ENCODE measurements at regions not wholly inside any gene's neighbourhood (a gene's known extent, or its start where the extent isn't known, plus 50 kb on each side); places are given as distances from the start of the nearest gene placed in this dataset.
"Not testable (repeated sequence)": the region's sequence is repeated elsewhere in the genome, so short reads cannot be mapped to it uniquely, and the experiment has no call there.

- no peak for DNase-seq
Measured at GRCh38 chr4:96455045-96455720, 615.3 kb downstream of the PDHA2 start.

DNA sequence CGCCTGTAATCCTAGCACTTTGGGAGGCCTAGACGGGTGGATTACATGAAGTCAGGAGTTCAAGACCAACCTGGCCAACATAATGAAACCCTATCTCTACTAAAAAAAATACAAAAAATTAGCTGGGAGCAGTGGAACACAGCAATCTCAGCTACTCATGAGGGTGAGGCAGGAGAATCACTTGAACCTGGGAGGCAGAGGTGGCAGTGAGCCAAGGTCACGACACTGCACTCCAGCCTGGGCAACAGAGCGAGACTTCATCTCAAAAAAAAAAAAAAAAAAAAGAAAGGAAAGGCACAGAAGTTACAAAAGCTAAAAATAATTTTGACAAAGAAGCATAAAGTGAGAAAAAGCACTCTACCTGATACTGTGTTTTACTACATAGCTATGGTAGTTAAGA lies 618.1 kb downstream of the PDHA2 start:
- not testable (repeated sequence) for DNase-seq

DNA sequence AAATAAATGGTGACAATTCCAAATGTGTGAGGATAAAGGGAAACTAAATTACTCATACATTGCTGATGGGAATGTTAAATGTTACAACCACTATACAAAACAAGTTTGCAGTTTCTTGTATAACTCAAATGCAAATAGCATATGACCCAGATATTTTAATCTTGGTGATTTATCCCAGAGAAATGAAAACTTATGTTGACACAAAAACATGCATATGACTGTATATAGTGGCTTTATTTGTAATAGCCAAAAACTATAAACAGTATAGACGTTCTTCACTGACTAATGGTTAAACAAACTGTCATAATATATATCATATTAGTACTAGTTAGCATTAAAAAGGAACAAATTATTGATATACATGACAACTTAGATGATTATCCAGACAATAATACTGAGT lies 619.2 kb downstream of the PDHA2 start:
- DNase-seq: no peak

DNA sequence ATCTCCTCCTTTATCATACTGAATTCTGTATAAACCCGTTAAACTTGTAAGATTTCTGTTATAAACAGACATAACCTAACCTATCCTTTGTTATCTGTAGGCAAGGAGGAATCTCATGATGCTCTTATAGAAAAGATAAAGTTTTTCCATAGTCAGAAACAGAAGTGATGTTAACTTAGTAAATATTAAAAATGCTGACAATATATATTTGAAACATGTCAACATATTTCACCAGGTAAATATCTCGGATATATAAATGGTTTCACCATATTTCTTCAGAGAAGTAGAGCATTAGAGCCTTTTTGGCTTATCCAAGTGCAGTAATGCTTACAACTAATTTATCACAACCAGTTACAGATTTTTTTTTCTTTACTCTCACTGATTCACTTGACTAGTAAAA lies 625.9 kb downstream of the PDHA2 start:
- DNase-seq: no peak

DNA sequence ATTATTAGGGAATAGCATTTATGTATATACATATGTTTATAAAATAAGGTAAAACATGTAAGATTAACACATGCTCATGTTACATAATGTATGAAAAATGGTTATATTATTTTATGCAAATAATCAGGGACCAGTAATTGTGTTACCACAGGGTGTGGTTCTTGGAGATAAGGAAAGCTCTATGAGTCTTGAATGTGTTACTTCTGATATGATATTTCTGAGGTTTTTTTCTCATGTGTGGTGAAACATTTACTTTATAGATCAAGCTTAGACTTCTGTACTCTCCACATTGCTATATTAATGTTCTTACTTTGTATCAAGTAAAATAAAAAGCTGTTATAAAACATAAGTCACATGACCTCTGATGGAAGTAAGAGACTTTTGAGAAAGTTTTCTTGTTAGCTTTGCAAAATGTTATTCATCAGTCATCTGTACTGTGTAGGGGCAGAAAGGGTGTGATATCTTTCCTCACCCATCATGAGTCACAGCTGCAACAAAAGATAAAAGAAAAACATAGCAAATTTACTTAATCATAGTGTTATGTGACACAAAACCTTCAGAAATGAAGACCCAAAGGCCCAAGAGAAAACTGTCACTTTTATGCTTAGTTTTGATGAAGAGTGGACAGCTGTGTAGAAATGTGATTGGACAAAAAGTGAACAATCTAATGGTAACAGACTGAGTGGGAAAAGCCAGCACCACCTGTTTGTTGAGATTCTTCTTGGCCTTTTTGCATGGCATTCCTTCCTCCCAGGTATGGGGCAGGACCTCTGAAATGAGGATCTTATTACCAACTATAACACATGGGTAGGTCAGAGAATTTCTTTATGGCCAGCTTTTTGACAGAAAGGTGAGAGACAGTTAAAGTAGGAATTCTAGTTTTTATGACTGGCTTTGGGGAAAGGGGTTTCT lies 632.3 kb downstream of the PDHA2 start:
- DNase-seq: no peak

- DNase-seq: no peak
Measured at GRCh38 chr4:96473246-96473645, 633.4 kb downstream of the PDHA2 start.

DNA sequence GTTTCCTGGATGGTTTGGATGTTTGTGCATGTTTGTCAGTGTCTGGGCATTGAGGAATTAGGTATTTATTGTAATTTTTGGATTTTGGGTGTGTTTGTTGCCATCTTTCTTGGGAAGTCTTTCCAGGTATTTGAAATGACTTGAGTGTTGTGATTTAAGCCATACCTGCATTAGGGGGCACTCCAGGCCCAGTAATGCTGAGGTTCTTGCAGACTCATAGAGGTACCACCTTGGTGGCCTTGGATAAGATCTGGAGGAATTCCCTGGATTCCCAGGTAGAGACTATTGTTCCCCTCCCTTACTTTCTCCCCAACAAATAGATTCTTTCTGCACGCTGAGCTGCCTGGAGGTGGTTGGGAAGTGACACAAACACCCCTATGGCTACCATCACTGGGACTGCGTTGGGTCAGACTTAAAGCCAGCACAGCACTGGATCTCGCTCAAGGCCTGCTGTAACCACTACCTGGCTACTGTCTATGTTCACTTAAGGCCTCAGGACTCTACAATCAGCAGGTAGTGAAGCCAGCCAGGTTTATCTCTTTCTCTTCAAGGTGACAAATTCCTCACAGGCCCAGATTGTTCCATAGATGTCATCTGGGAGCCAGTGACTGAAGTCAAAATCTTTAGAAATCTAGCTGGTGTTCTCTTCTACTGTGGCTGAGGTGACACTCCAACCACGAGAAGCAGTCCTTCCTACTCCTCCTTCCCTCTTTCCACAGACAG lies 643.6 kb downstream of the PDHA2 start:
- DNase-seq: no peak

DNA sequence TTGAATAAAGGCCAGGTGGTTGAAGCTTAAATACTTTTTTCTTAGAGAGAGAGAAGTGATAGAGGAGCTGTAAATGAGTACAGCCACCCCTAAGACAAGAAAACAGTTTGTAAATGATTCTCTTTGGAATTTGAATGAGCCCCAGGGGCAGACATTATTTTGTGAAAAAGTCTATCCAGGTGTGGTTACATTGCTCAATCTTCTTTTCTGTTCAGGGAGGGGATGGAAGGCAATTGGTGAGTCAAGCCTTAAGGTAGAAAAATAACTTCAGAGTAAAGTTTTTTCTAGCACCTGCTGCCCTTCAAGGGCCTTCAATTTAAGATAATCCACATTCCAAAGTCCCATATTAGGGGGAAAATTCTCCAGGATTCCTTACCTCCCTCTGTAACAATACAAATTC lies 646.7 kb downstream of the PDHA2 start:
- no peak for DNase-seq

- DNase-seq: no peak
Measured at GRCh38 chr4:96497621-96498020, 657.7 kb downstream of the PDHA2 start.

DNA sequence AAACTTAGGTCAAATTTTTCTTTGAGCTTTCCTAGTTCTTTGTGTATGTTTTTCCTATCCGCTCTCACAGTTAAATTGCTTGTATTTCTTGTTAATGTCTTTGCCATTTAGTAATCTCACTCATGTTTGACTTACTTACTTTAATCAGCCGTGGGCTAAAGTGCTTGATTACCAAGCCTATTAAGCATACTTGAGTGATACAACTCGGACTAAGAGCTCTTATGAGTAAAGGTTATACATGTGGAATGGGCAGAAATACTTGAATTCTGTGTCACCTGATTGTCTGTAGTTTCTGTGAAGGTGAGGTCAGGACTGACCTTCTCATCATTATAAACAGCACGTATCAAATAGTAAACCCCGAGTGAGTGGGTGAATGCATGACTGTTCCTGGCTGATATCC lies 664.5 kb downstream of the PDHA2 start:
- no peak for DNase-seq

DNA sequence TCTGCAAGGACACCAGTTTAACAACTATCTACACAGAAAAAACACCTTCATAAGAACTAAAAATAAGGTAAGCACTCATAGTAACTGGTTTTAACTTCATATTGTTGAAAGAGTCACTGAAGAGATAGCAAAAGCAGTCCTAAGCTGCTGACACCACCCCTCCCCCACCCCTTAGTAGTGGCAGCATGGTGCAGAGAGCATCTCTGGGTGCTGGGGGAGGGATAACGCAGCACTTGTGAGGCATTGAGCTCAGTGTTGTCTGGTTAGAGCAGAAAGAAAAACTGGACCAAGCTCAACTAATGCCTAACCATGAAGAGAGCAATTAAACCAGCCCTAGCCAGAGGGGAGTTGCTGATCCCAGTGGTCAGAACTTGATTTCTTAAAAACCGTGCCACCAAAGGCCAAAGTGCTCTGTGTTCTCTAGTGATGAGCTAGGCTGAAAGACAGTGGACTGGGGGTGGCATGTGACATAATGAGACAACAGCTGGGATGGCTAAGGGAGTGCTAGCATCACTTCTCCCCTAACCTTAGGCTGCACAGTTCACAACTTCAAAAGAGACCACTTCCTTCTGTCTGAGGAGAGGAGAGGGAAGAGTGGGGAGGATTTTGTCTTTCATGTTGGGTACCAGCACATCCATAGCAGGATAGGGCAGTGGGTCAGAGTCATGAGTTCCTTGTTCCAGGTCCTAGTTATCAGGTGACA lies 669.3 kb downstream of the PDHA2 start:
- DNase-seq: no peak

GRCh38 chr4:96519291-96519690 lies 679.4 kb downstream of the PDHA2 start:
- no peak for DNase-seq

DNA sequence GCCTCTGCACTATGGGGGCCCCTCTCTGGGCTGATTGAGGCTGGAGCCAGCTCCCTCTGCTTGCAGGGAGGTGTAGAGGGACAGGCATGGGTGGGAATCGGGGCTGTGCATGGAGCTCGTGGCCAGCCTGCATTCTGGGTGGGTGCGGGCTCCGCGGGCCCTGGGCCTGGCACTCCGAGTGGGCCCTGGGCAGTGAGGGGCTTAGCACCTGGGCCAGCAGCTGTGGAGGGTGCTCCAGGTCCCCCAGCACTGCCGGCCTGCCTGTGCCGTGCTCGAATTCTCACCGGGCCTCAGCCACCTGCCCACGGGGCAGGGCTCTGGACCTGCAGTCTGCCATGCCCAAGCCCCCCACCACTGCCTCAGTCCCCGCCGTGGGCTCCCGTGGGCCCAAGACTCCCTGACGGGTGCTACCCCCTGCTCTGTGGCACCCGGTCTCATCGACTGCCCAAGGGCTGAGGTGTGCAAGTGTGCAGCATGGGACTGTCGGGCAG lies 681.2 kb downstream of the PDHA2 start:
- no peak for DNase-seq

GRCh38 chr4:96523611-96524010 lies 683.7 kb downstream of the PDHA2 start:
- DNase-seq: no peak

GRCh38 chr4:96524311-96524875 lies 684.5 kb downstream of the PDHA2 start:
- DNase-seq: no peak

DNA sequence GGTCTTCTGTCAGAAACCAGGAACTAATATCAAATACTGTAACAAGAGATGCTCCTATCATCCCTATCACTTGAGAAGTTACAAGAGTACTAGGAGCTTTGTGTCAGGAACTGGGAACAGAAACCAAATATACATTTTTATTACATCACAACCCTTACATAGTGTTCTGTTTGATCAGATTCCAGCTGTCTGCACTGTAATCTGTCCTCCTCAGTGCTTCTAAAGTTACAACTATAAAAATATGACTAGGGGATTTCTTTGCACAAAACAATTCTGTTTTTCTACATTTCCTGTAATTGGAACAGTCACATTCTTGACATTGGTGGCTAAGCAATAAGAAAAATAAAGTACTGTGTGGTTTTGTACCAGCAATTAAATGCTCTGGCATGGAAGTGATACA lies 686.0 kb downstream of the PDHA2 start:
- no peak for DNase-seq

- no peak for DNase-seq
Measured at GRCh38 chr4:96526625-96527024, 686.7 kb downstream of the PDHA2 start.

DNA sequence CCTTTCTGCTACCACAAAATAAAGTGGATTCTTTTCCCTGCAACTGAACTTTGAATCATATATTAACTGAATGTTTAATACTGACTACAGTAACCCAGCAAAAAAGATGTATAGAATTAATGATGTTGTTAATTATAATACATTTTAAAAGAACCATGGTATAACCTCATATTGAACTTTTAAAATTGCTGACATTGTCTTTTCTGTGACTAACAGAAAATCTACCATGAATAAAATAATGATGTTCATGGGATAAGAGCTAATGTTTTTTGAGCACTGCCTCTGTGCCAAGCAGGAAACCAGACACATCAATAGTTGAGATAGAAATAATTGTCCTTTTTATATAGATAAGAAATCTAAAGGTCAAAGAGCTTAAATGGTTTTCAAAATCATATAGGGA lies 691.9 kb downstream of the PDHA2 start:
- DNase-seq: no peak

DNA sequence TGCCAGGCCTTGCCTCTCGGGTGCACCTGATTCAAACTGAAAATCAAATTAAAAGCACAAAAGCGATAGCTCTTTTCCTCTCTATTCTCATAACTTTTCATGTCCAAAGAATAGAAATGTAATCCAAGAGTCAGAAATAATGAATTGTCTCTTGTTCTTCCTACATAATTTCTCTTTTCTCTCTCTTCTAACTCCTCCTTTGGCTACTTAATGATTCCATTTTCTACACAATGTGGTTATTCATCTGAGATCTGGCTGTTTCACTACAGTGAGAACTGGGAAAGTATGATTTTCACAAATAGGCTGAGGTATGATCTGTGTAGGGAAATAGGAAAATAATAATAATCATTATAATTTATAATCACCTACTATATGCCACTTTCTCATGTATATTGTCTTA lies 703.5 kb downstream of the PDHA2 start:
- DNase-seq: no peak

DNA sequence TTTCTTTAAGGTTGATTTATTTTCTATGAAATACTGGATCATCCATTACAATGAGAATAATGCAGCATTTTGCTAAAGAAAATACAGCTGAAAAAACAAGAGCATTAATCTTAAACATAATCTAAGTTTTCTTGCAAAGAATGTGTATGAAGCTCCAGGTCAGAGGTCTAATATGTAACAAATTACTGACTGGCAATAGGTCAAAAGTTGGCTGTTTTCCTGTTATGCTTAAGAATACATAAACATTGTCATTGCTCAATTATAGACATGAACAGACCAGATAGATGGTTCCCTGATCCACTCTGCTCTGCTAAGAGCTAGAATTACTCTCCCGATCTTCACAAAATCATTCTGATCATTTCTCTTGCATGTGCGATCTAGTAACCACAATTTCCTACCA lies 718.6 kb downstream of the PDHA2 start:
- no peak for DNase-seq

DNA sequence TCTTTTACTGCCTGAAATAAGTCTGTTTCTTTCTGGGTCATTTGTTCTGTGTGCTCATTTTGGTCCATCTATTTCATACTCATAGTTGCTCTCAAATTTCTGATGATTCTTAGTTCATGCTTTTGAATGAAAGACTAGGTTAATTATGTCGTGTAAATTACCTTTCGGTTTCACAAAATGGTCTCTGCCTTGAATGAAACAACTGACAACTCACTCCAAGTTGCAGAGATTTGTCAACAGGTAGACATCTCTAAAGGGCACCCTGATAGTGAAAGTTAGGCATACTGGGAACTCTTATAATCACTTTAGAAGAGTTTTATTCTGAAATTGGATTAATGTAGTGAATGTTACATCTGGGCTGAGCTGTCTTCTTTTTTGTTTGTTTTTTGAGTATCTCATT lies 726.9 kb downstream of the PDHA2 start:
- DNase-seq: no peak

GRCh38 chr4:96585304-96585703 lies 745.4 kb downstream of the PDHA2 start:
- no peak for DNase-seq

DNA sequence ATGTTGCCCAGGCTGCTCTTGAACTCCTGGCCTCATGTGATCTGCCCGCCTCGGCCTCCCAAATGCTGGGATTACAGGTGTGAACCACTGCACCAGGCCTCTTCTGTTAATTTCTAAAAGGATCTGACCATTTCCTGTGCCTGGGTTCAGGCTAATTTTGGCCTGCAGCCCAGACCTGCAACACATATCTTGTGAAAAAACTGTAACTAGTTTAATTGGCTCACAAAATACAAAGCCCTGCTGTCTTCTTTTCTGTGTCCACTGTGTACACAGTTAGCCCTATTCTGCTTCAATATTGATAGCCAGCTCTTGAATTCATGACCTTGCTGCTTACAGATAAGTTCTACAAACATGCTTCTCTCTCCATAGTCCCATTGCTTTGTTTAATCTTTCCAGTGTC lies 753.5 kb downstream of the PDHA2 start:
- DNase-seq: no peak
